WI38 (cell line): ENCODE measurements at regions not wholly inside any gene's neighbourhood (a gene's known extent, or its start where the extent isn't known, plus 50 kb on each side); places are given as distances from the start of the nearest gene placed in this dataset.

ENCODE experiments used
- H3K4me3 ChIP-seq: 2 replicates; pipeline ENCODE4 v1.5.1; 2011; ENCODE audit warnings: low read depth, mild to moderate bottlenecking, control low read depth, low read length
- TF ChIP-seq, protein P1 (sequence below): IDR thresholded peaks from 2 replicates; pipeline ENCODE4 v1.5.1; 2012; ENCODE audit warnings: low read depth, mild to moderate bottlenecking, control low read depth, low read length

GRCh38 chr6:40923326-40923725 lies 115.7 kb downstream of the UNC5CL start:
- TF ChIP-seq, protein P1, sequence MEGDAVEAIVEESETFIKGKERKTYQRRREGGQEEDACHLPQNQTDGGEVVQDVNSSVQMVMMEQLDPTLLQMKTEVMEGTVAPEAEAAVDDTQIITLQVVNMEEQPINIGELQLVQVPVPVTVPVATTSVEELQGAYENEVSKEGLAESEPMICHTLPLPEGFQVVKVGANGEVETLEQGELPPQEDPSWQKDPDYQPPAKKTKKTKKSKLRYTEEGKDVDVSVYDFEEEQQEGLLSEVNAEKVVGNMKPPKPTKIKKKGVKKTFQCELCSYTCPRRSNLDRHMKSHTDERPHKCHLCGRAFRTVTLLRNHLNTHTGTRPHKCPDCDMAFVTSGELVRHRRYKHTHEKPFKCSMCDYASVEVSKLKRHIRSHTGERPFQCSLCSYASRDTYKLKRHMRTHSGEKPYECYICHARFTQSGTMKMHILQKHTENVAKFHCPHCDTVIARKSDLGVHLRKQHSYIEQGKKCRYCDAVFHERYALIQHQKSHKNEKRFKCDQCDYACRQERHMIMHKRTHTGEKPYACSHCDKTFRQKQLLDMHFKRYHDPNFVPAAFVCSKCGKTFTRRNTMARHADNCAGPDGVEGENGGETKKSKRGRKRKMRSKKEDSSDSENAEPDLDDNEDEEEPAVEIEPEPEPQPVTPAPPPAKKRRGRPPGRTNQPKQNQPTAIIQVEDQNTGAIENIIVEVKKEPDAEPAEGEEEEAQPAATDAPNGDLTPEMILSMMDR: no peak
- no peak overlapping the region for H3K4me3 ChIP-seq

DNA sequence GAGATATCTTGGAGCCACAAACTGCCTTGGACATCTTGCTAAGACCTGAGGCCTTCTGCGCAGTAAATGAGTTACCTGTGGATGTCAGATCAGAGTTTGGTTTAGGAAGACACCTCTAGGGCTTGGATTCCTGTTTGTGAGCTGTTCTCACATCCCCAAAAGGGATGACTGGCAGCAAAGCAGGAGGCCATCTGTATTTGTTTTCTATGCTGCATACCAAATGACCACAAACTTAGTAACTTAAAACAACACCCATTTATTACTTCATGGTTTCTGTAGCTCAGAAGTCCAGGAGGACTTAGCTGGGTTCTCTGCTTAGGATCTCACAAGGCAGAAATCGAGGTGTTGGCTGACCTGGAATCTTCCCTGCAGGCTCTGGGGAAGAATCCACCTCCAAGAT lies 116.7 kb downstream of the UNC5CL start:
- TF ChIP-seq, protein P1: no peak
- no peak overlapping the region for H3K4me3 ChIP-seq

- H3K4me3 ChIP-seq: no peak overlapping the region
- TF ChIP-seq, protein P1: no peak
Measured at GRCh38 chr6:40918040-40918651, 120.9 kb downstream of the UNC5CL start.

- TF ChIP-seq, protein P1: no peak
- no peak overlapping the region for H3K4me3 ChIP-seq
Measured at GRCh38 chr6:40917603-40918002, 121.4 kb downstream of the UNC5CL start.

- no peak overlapping the region for H3K4me3 ChIP-seq
- TF ChIP-seq, protein P1: no peak
Measured at GRCh38 chr6:40916845-40917244, 122.2 kb downstream of the UNC5CL start.

DNA sequence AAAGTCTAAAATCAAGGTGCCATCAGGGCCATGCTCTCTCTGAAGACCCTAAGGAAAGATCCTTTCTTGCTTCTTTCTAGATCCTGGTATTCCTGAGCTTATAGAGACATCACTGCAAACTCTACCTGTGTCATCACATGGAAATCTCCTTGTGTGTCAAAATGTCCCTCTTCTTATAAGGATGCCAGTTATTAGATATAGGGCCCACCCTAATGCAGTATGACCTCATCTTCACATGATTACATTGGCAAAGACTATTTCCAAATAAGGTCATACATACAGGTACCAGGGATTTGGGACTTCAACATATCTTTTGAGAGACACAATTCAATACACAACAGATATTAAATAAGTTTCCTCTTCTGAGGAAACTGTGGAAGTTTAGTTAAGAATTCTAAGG lies 123.9 kb downstream of the UNC5CL start:
- TF ChIP-seq, protein P1: no peak
- H3K4me3 ChIP-seq: no peak overlapping the region

GRCh38 chr6:40914005-40914404 lies 125.0 kb downstream of the UNC5CL start:
- TF ChIP-seq, protein P1: no peak
- H3K4me3 ChIP-seq: no peak overlapping the region
